Mononuclear cell (primary cell): ENCODE measurements at regions not wholly inside any gene's neighbourhood (a gene's known extent, or its start where the extent isn't known, plus 50 kb on each side); places are given as distances from the start of the nearest gene placed in this dataset.

Source experiments
- H3K27me3 ChIP-seq: 2 replicates; pipeline ENCODE4 v1.6.0; 2011; ENCODE audit warnings: low read length, control low read depth; ENCODE audit not compliant: insufficient read depth
- H3K4me1 ChIP-seq: 2 replicates; pipeline ENCODE4 v1.5.1; 2011; ENCODE audit warnings: mild to moderate bottlenecking, low read length, control low read depth; ENCODE audit not compliant: insufficient read depth
- H3K4me3 ChIP-seq: 2 replicates; pipeline ENCODE4 v1.5.1; 2011; ENCODE audit warnings: mild to moderate bottlenecking, low read length, moderate library complexity
- H3K9me3 ChIP-seq: 2 replicates; pipeline ENCODE4 v1.5.1; 2011; ENCODE audit warnings: low read depth, mild to moderate bottlenecking, control low read depth, low read length

- Histone ChIP-seq H3K9me3 (no peaks in the 10 kb centered on the region), H3K4me3 (no peak overlapping the region), H3K4me1 (no peaks in the 10 kb centered on the region), H3K27me3 (no peaks in the 10 kb centered on the region)
These were observed 269.4 kb downstream of the TCF7L2 start for GRCh38 chr10:113219446-113219845.

DNA sequence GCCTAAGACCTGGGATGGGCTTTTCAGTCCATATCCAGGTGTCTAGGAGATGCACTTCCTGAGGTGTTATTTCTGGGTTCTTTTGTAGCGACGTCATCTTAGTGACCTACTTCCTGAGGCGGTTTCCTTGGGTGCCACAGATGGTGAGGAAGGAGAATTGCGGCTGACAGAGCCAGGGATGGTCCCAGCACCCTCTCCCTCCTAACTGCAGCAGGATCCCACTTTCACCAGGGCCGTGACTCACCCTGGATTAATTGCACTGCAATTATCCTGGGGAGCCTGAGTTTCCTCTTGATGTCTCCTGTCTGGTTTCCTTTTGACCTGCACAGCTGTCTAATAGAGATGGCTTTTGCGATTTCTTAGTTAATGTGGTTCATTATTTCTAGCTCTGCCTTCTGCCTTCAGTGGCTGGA lies 271.7 kb downstream of the TCF7L2 start:
- Histone ChIP-seq H3K4me1 (no peaks in the 10 kb centered on the region), H3K27me3 (no peaks in the 10 kb centered on the region), H3K9me3 (no peaks in the 10 kb centered on the region), H3K4me3 (no peak overlapping the region)

- Histone ChIP-seq H3K4me1 (no peaks in the 10 kb centered on the region), H3K9me3 (no peaks in the 10 kb centered on the region), H3K27me3 (no peaks in the 10 kb centered on the region), H3K4me3 (no peak overlapping the region)
These were observed 272.2 kb downstream of the TCF7L2 start for GRCh38 chr10:113222207-113222606.

GRCh38 chr10:113225364-113225763 lies 275.3 kb downstream of the TCF7L2 start:
- H3K4me1 ChIP-seq: no peaks in the 10 kb centered on the region
- no peak overlapping the region for H3K4me3 ChIP-seq
- no peaks in the 10 kb centered on the region for H3K27me3 ChIP-seq
- no peaks in the 10 kb centered on the region for H3K9me3 ChIP-seq

- H3K9me3 ChIP-seq: no peaks in the 10 kb centered on the region
- H3K4me1 ChIP-seq: no peaks in the 10 kb centered on the region
- H3K4me3 ChIP-seq: no peak overlapping the region
- H3K27me3 ChIP-seq: no peaks in the 10 kb centered on the region
These were observed 275.9 kb downstream of the TCF7L2 start for GRCh38 chr10:113225903-113226302.

- H3K4me1 ChIP-seq: no peaks in the 10 kb centered on the region
- H3K9me3 ChIP-seq: no peaks in the 10 kb centered on the region
- no peaks in the 10 kb centered on the region for H3K27me3 ChIP-seq
- no peak overlapping the region for H3K4me3 ChIP-seq
These were observed 276.4 kb downstream of the TCF7L2 start for GRCh38 chr10:113226399-113226798.

GRCh38 chr10:113226831-113227445 lies 276.9 kb downstream of the TCF7L2 start:
- H3K9me3 ChIP-seq: no peaks in the 10 kb centered on the region
- H3K4me3 ChIP-seq: no peak overlapping the region
- no peaks in the 10 kb centered on the region for H3K27me3 ChIP-seq
- no peaks in the 10 kb centered on the region for H3K4me1 ChIP-seq

- Histone ChIP-seq H3K4me3 (no peak overlapping the region), H3K27me3 (no peaks in the 10 kb centered on the region), H3K4me1 (peaks cover 3% of the 10 kb centered on the region), H3K9me3 (no peaks in the 10 kb centered on the region)
These were observed 278.5 kb downstream of the TCF7L2 start for GRCh38 chr10:113228530-113228929.

- Histone ChIP-seq H3K9me3 (no peaks in the 10 kb centered on the region), H3K4me3 (no peak overlapping the region), H3K4me1 (peaks cover 4% of the 10 kb centered on the region), H3K27me3 (no peaks in the 10 kb centered on the region)
These were observed 280.1 kb downstream of the TCF7L2 start for GRCh38 chr10:113230011-113230610.

GRCh38 chr10:113232928-113233511 lies 283.0 kb downstream of the TCF7L2 start:
- Histone ChIP-seq H3K9me3 (no peaks in the 10 kb centered on the region), H3K27me3 (no peaks in the 10 kb centered on the region), H3K4me3 (no peak overlapping the region), H3K4me1 (peaks cover 11% of the 10 kb centered on the region)

DNA sequence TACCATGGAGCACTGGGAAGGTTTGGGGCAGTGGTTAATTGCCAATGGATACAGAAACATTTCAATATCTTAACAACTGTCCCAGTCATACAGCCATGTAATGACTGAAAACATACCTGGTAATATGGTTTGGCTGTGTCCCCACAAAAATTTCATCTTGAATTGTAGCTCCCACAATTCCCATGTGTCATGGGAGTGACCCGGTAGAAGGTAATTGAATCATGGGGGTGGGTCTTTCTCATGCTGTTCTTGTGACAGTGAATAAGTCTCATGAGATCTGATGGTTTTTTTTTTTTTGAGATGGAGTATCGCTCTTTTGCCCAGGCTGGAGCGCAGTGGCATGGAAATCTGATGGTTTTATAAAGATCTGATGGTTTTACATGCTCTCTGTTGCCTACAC lies 284.4 kb downstream of the TCF7L2 start:
- H3K4me1 ChIP-seq: peaks cover 12% of the 10 kb centered on the region
- no peaks in the 10 kb centered on the region for H3K27me3 ChIP-seq
- no peaks in the 10 kb centered on the region for H3K9me3 ChIP-seq
- no peak overlapping the region for H3K4me3 ChIP-seq

DNA sequence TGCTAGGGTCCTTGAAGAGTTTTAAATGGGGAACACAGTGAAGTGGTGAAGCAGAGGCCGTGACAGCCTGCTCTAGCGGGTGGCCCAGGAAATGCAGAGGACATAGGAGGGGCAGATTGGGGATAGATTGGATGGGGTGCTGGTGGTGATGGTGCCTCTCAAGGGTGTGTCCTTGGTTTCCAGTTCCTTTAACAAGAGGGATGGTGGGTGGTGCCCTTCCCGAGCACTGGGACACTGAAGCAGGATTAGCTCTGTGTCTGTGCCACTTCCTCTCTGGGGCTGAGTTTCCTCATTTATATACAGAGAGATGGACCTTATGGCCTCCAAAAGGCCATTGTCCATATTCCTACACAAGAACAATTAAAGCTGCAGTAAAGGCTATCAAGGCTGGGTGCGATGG lies 285.5 kb downstream of the TCF7L2 start:
- peaks cover 18% of the 10 kb centered on the region for H3K4me1 ChIP-seq
- H3K4me3 ChIP-seq: no peak overlapping the region
- no peaks in the 10 kb centered on the region for H3K27me3 ChIP-seq

DNA sequence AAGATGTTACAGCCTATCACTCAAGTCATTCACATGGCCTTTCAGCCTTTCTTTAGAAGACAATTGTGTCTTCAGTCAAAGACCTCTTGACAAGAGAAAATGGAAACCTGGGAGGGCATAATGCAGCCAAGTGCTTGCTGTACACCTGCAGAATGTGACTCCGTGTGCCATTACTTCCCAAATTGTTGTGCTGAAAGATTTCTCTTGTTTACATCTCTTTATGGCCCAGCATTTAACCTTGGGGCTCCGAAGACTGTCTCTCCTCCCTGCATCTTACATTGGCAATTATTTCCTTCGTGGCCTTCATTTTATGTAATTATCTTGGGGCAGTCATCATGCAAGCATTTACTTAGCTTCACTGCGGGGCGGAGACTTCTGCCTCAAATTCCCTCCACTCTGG lies 287.0 kb downstream of the TCF7L2 start:
- no peaks in the 10 kb centered on the region for H3K27me3 ChIP-seq
- peaks cover 18% of the 10 kb centered on the region for H3K4me1 ChIP-seq
- H3K9me3 ChIP-seq: no peaks in the 10 kb centered on the region
- no peak overlapping the region for H3K4me3 ChIP-seq

More for the DNA sequence above, 285.5 kb downstream of the TCF7L2 start:
- H3K9me3 ChIP-seq: no peaks in the 10 kb centered on the region

- Histone ChIP-seq H3K27me3 (no peaks in the 10 kb centered on the region), H3K4me1 (peaks cover 14% of the 10 kb centered on the region), H3K9me3 (no peaks in the 10 kb centered on the region), H3K4me3 (no peak overlapping the region)
These were observed 289.7 kb downstream of the TCF7L2 start for GRCh38 chr10:113239566-113240350.

- Histone ChIP-seq H3K27me3 (no peaks in the 10 kb centered on the region), H3K9me3 (no peaks in the 10 kb centered on the region), H3K4me1 (peaks cover 7% of the 10 kb centered on the region), H3K4me3 (no peak overlapping the region)
These were observed 290.7 kb downstream of the TCF7L2 start for GRCh38 chr10:113240736-113241135.
